A549 (cell line): ENCODE measurements at regions not wholly inside any gene's neighbourhood (a gene's known extent, or its start where the extent isn't known, plus 50 kb on each side); places are given as distances from the start of the nearest gene placed in this dataset.

ENCODE experiments used
- ATAC-seq, 2 experiments: fragments of 200-7000 bp in 1 of 2; fragments of >200 bp in 1 of 2; cut with Nextera tagmentation in 1 of 2; cut with Tn5 transposase in 1 of 2; 3 replicates each; pipeline versions ENCODE4 v1.8.0 to v1.9.1; 2018 to 2020; ENCODE audit warnings: mild to moderate bottlenecking in 1 of 2, moderate library complexity in 1 of 2
- CTCF ChIA-PET: fragments of 300-600 bp; sonication (Branson Sonifier 250); formaldehyde crosslinking; extraction: SDS; loops from one replicate; lab custom pipeline; 2021; ENCODE audit warnings: antibody characterized with exemption, inconsistent platforms; lab: Yijun Ruan, JAX
- POLR2A ChIA-PET: fragments of 350-600 bp; formaldehyde crosslinking; extraction: SDS; loops from one replicate; lab custom pipeline; 2021; ENCODE audit warnings: antibody characterized with exemption, inconsistent platforms; lab: Yijun Ruan, JAX
- DNase-seq, 2 experiments: peaks; one replicate each; pipeline versions ENCODE4 v3.0.0 to v3.0.0-alpha.2; 2011 to 2016; ENCODE audit warnings: low read depth in 1 of 2, low spot score in 1 of 2
- FAIRE-seq: peaks from 2 replicates; lab custom pipeline; 2011; peaks lifted over from hg19 to GRCh38; lab: Jason Lieb, UNC
- H3K27ac ChIP-seq, 2 experiments: fragments of >200 bp; sonication (Bioruptor Twin); formaldehyde crosslinking; 3 replicates each; pipeline ENCODE4 v1.5.1; 2016 to 2017
- H3K4me1 ChIP-seq: fragments of >200 bp; sonication (Bioruptor Twin); formaldehyde crosslinking; 3 replicates; pipeline ENCODE4 v1.6.1; 2016
- H3K4me2 ChIP-seq: fragments of >200 bp; sonication (Bioruptor Twin); formaldehyde crosslinking; 3 replicates; pipeline ENCODE4 v1.6.1; 2016
- H3K4me3 ChIP-seq: fragments of >200 bp; sonication (Bioruptor Twin); formaldehyde crosslinking; 3 replicates; pipeline ENCODE4 v1.5.1; 2016
- H3K9me3 ChIP-seq: fragments of >200 bp; sonication (Bioruptor Twin); formaldehyde crosslinking; 3 replicates; pipeline ENCODE4 v1.6.1; 2016
- ATOH8 ChIP-seq: fragments of 250-450 bp; sonication (Bioruptor Pico); IDR thresholded peaks from 2 replicates; pipeline ENCODE4 v1.5.0; 2020; ENCODE audit warnings: low read depth, mild to moderate bottlenecking, moderate library complexity
- BCL3 ChIP-seq: fragments of >200 bp; sonication (Bioruptor Twin); formaldehyde crosslinking; IDR thresholded peaks from 3 replicates; pipeline ENCODE4 v1.6.1; 2016
- BHLHE40 ChIP-seq: IDR thresholded peaks from 2 replicates; pipeline ENCODE4 v1.6.1; 2012; ENCODE audit warnings: low read depth, low read length, inconsistent platforms
- CBX8 ChIP-seq: fragments of 200-600 bp; sonication (generic); IDR thresholded peaks from 2 replicates; pipeline ENCODE4 v1.6.1; 2016
- CHD4 ChIP-seq: fragments of 200-600 bp; sonication (generic); IDR thresholded peaks from 2 replicates; pipeline ENCODE4 v1.6.1; 2016; ENCODE audit warnings: antibody characterized with exemption, mild to moderate bottlenecking, borderline replicate concordance
- EHF ChIP-seq: fragments of 250-450 bp; sonication (Bioruptor Pico); IDR thresholded peaks from 2 replicates; pipeline ENCODE4 v1.5.0; 2020; ENCODE audit warnings: mild to moderate bottlenecking
- ELK1 ChIP-seq: fragments of 150-350 bp; IDR thresholded peaks from 2 replicates; pipeline ENCODE4 v1.6.1; 2014; ENCODE audit warnings: low read depth, mild to moderate bottlenecking, low read length
- FOSB ChIP-seq: fragments of 250-450 bp; sonication (Bioruptor Pico); IDR thresholded peaks from 2 replicates; pipeline ENCODE4 v1.5.0; 2020; ENCODE audit warnings: mild to moderate bottlenecking, moderate library complexity
- GATA3 ChIP-seq: IDR thresholded peaks from 2 replicates; pipeline ENCODE4 v1.6.1; 2012; ENCODE audit warnings: borderline replicate concordance
- HDAC2 ChIP-seq: fragments of 200-600 bp; sonication (generic); IDR thresholded peaks from 2 replicates; pipeline ENCODE4 v1.6.1; 2016
- HMGXB4 ChIP-seq: fragments of 250-450 bp; sonication (Bioruptor Pico); IDR thresholded peaks from 2 replicates; pipeline ENCODE4 v1.5.0; 2021; ENCODE audit warnings: mild to moderate bottlenecking, moderate library complexity, borderline replicate concordance
- HOXB13 ChIP-seq: fragments of 250-450 bp; sonication (Bioruptor Pico); IDR thresholded peaks from 2 replicates; pipeline ENCODE4 v1.5.0; 2020; ENCODE audit warnings: low read depth, mild to moderate bottlenecking, moderate library complexity
- HOXB5 ChIP-seq: fragments of 250-450 bp; sonication (Bioruptor Pico); IDR thresholded peaks from 2 replicates; pipeline ENCODE4 v1.5.0; 2020; ENCODE audit warnings: mild to moderate bottlenecking, moderate library complexity
- JUN ChIP-seq, 2 experiments: fragments of >200 bp; sonication (Bioruptor Twin); formaldehyde crosslinking; IDR thresholded peaks; 2 replicates in 1 of 2; 3 replicates in 1 of 2; pipeline ENCODE4 v1.6.1; 2016 to 2017
- JUNB ChIP-seq: fragments of >200 bp; sonication (Bioruptor Twin); formaldehyde crosslinking; IDR thresholded peaks from 2 replicates; pipeline ENCODE4 v1.6.1; 2016
- MAZ ChIP-seq: fragments of 150-350 bp; IDR thresholded peaks from 2 replicates; pipeline ENCODE4 v1.6.1; 2014; ENCODE audit warnings: antibody characterized with exemption, low read depth, low read length, borderline replicate concordance
- MYC ChIP-seq: IDR thresholded peaks from 2 replicates; pipeline ENCODE4 v1.6.1; 2012; ENCODE audit warnings: mild to moderate bottlenecking, inconsistent platforms, low read length, improper control_type of control experiment, borderline replicate concordance
- NFE2L2 ChIP-seq: fragments of 150-350 bp; conservative IDR thresholded peaks from 2 replicates; pipeline ENCODE4 v1.6.1; 2014; ENCODE audit warnings: low read length
- RAD21 ChIP-seq, 2 experiments: fragments of >200 bp in 1 of 2; sonication (Bioruptor Twin) in 1 of 2; formaldehyde crosslinking in 1 of 2; IDR thresholded peaks in 1 of 2; conservative IDR thresholded peaks in 1 of 2; 2 replicates in 1 of 2; 3 replicates in 1 of 2; pipeline ENCODE4 v1.6.1; 2012 to 2018; ENCODE audit warnings: inconsistent platforms in 1 of 2
- RARB ChIP-seq: fragments of 250-450 bp; sonication (Bioruptor Pico); IDR thresholded peaks from 2 replicates; pipeline ENCODE4 v1.8.0; 2021; ENCODE audit warnings: mild to moderate bottlenecking, moderate library complexity
- REST ChIP-seq: fragments of 200-600 bp; sonication (generic); IDR thresholded peaks from 2 replicates; pipeline ENCODE4 v1.6.1; 2016; ENCODE audit warnings: antibody characterized with exemption, mild to moderate bottlenecking, moderate library complexity
- SMC3 ChIP-seq: fragments of >200 bp; sonication (Bioruptor Twin); formaldehyde crosslinking; IDR thresholded peaks from 3 replicates; pipeline ENCODE4 v1.6.1; 2018; ENCODE audit warnings: inconsistent platforms
- ZC3H11A ChIP-seq: fragments of 450-650 bp; IDR thresholded peaks from 2 replicates; pipeline ENCODE4 v1.6.1; 2014; ENCODE audit warnings: antibody characterized with exemption, mild to moderate bottlenecking
- ZFP36 ChIP-seq: fragments of 450-650 bp; IDR thresholded peaks from 2 replicates; pipeline ENCODE4 v1.6.1; 2014; ENCODE audit warnings: borderline replicate concordance; ENCODE audit not compliant: partially characterized antibody
- WGBS: methylation state at CpG from one replicate; pipeline ENCODE4 v1.1.6; 2017; ENCODE audit errors: missing lambda C conversion rate; 5-methylcytosine and 5-hydroxymethylcytosine counted together

GRCh38 chr20:40540166-40540565 is 148.9 kb downstream of the MAFB start:
- no peak for ATAC-seq
- FAIRE-seq: no peak
- H3K4me3 ChIP-seq: no peak overlapping the region
- H3K4me2 ChIP-seq: no peak overlapping the region
- POLR2A ChIA-PET: no interaction called here
- no peak overlapping the region for H3K27ac ChIP-seq
- TF ChIP-seq HDAC2 (no peak), ATOH8 (no peak), HOXB13 (CRISPR knock-in tag) (no peak)
- TF ChIP-seq, all 56 proteins: peak for 0
- Histone ChIP-seq H3K4me1 (no peaks in the 10 kb centered on the region), H3K9me3 (no peaks in the 10 kb centered on the region)
- 0% methylated on average over 2 of the region's 2 CpGs for WGBS
- no peak for DNase-seq
- CTCF ChIA-PET: interaction anchor here (1.3 kb wide), 1 partner anchor 151 kb away, joined by 3 read pairs; no protein-coding TSS in a partner anchor

GRCh38 chr20:40538131-40538530 is 150.9 kb downstream of the MAFB start:
- H3K27ac ChIP-seq: no peak overlapping the region
- no peaks in the 10 kb centered on the region for H3K4me1 ChIP-seq
- FAIRE-seq: no peak
- TF ChIP-seq RARB (CRISPR knock-in tag) (no peak), BCL3 (no peak), SMC3 (no peak), HMGXB4 (CRISPR knock-in tag) (no peak), REST (no peak), NFE2L2 (no peak), HOXB5 (CRISPR knock-in tag) (no peak), CHD4 (no peak), FOSB (no peak), MYC (no peak), EHF (CRISPR knock-in tag) (no peak), RAD21 (conservative IDR thresholded peaks at IDR 0.05 in 1 of 2, IDR thresholded peaks at IDR 0.05 in 1 of 2) (no peak)
- no peak for DNase-seq
- ATAC-seq: no peak
- ChIA-PET POLR2A (no interaction called here), CTCF (no interaction called here)
- no peak overlapping the region for H3K4me2 ChIP-seq
- no peaks in the 10 kb centered on the region for H3K9me3 ChIP-seq
- 0% methylated on average over 3 of the region's 3 CpGs for WGBS
- H3K4me3 ChIP-seq: no peak overlapping the region

GRCh38 chr20:40536808-40537207 is 152.2 kb downstream of the MAFB start:
- no peak for ATAC-seq
- Histone ChIP-seq H3K4me2 (no peak overlapping the region), H3K27ac (no peak overlapping the region), H3K9me3 (peaks cover 7% of the 10 kb centered on the region; the same call in 2 of the 3 replicates), H3K4me1 (no peaks in the 10 kb centered on the region), H3K4me3 (no peak overlapping the region)
- POLR2A ChIA-PET: no interaction called here
- CTCF ChIA-PET: interaction anchor here (2.0 kb wide), 1 partner anchor 153 kb away, joined by 4 read pairs; no protein-coding TSS in a partner anchor
- whole genome bisulfite sequencing: 5% methylated on average over 4 of the region's 4 CpGs
- no peak for DNase-seq
- no peak for FAIRE-seq
- TF ChIP-seq JUNB: no peak
- no peak for TF ChIP-seq JUN (IDR thresholded peaks at IDR 0.05)
- TF ChIP-seq BHLHE40: no peak
- no peak for TF ChIP-seq HMGXB4 (CRISPR knock-in tag)
- TF ChIP-seq HOXB13 (CRISPR knock-in tag): no peak
- no peak for TF ChIP-seq CBX8
- no peak for TF ChIP-seq ZC3H11A
- TF ChIP-seq GATA3: no peak
- TF ChIP-seq ELK1: no peak
- TF ChIP-seq FOSB: no peak
- no peak for TF ChIP-seq EHF (CRISPR knock-in tag)
- no peak for TF ChIP-seq MAZ
- no peak for TF ChIP-seq ZFP36
